ENCODE measurements at regions not wholly inside any gene's neighbourhood (a gene's known extent, or its start where the extent isn't known, plus 50 kb on each side); places are given as distances from the start of the nearest gene placed in this dataset.

DNA sequence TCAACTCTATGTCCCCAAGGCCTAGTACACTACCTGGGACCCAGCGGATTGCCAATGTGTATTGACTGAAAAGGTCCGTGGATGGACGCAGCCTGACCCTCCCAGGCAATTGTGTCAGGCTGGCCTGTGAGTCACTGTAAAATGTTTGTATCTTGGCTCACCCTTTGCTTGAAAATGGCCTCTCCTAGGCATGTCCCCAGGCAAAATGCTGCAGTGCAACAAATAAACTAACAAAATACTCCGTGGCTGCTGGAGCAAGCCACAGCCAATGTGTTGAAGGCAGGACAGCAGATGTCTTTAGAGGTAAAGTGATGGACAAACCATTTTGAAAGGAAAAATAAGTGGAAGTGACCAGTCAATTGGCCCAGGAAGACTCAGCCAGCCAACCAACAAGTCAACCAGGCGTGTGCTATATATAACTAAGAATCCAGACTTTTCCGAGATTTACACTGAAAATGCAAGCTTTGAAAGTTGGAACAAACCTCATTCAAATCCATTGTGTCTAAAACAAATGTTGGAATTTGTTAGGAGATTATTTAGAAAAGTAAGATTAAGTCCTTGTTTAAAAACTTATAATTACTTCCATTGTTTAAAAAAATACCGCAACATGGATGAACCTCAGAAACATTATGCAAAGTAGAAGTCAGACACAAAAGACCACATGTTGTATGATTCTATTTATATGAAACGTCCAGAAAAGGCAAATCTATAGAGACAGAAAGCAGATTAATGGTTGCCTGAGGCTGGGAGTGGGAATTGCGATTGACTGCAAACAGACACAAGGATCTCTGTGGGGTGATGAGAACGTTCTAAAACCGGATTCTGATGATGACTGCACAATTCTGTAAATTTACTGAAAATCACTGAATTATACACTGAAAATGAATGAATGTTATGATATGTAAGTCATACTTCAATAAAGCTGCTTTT, 191.2 kb downstream of the TLE3 start:
- peaks cover 20% of the 10 kb centered on the region for H3K27me3 Mint-ChIP-seq (ENCODE audit: insufficient read depth, unreplicated experiment)
- ChIA-PET POLR2A (no interaction called here), CTCF (interaction anchor here (0.6 to 1.1 kb wide), 2 partner anchors 14 to 730 kb away, joined by 3 read pairs; no protein-coding TSS in a partner anchor)
- BruUV-seq (replicated peaks) = no TSS peak
- DNase-seq (ENCODE audit: unreplicated experiment) = peak; percentile 40
- H3K4me3 Mint-ChIP-seq (ENCODE audit: unreplicated experiment) = no peak overlapping the region
- no peaks in the 10 kb centered on the region for H3K9me3 Mint-ChIP-seq (ENCODE audit: unreplicated experiment)
- no peaks in the 10 kb centered on the region for H3K36me3 Mint-ChIP-seq (ENCODE audit: insufficient read depth, unreplicated experiment)
- TF ChIP-seq, protein P1, sequence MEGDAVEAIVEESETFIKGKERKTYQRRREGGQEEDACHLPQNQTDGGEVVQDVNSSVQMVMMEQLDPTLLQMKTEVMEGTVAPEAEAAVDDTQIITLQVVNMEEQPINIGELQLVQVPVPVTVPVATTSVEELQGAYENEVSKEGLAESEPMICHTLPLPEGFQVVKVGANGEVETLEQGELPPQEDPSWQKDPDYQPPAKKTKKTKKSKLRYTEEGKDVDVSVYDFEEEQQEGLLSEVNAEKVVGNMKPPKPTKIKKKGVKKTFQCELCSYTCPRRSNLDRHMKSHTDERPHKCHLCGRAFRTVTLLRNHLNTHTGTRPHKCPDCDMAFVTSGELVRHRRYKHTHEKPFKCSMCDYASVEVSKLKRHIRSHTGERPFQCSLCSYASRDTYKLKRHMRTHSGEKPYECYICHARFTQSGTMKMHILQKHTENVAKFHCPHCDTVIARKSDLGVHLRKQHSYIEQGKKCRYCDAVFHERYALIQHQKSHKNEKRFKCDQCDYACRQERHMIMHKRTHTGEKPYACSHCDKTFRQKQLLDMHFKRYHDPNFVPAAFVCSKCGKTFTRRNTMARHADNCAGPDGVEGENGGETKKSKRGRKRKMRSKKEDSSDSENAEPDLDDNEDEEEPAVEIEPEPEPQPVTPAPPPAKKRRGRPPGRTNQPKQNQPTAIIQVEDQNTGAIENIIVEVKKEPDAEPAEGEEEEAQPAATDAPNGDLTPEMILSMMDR (IDR thresholded peaks at IDR 0.05; ENCODE audit: unreplicated experiment) = no peak
- H3K4me1 Mint-ChIP-seq (ENCODE audit: insufficient read depth, unreplicated experiment) = no peaks in the 10 kb centered on the region
- intact Hi-C loops (cut with micrococcal nuclease) = no loop called here
- no peak overlapping the region for H3K27ac Mint-ChIP-seq (ENCODE audit: low read depth, unreplicated experiment)

DNA sequence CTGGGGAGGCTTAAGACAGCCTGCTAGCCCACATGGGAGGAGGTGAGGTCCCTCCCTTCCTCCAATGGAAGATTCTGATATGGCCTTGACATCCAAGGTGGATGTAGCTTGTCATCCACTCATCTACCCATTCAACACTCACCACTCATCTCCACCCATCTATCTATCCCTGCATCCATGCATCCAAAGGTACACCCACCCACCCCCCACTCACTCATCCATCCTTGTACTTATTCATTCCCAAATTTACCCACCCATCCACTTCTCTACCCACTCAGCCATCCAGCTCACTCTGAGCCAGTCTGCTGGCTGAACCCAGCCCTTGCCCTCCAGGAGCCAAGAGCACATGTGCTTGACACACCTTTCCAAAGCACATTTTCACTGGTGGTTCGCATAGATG, 189.7 kb downstream of the TLE3 start:
- ChIA-PET CTCF (interaction anchor here (0.6 to 0.7 kb wide), 3 partner anchors 79 to 486 kb away, joined by 3 to 5 read pairs (median 5); no protein-coding TSS in a partner anchor), POLR2A (no interaction called here)
- intact Hi-C loops (cut with micrococcal nuclease) = no loop called here
- no peak overlapping the region for H3K27ac Mint-ChIP-seq (ENCODE audit: low read depth, unreplicated experiment)
- H3K4me3 Mint-ChIP-seq (ENCODE audit: unreplicated experiment) = no peak overlapping the region
- BruUV-seq (replicated peaks) = no TSS peak
- H3K27me3 Mint-ChIP-seq (ENCODE audit: insufficient read depth, unreplicated experiment) = peaks cover 11% of the 10 kb centered on the region
- H3K36me3 Mint-ChIP-seq (ENCODE audit: insufficient read depth, unreplicated experiment) = no peaks in the 10 kb centered on the region
- H3K9me3 Mint-ChIP-seq (ENCODE audit: unreplicated experiment) = no peaks in the 10 kb centered on the region
- no peak for DNase-seq (ENCODE audit: unreplicated experiment)
- no peaks in the 10 kb centered on the region for H3K4me1 Mint-ChIP-seq (ENCODE audit: insufficient read depth, unreplicated experiment)
- TF ChIP-seq, protein P1 (IDR thresholded peaks at IDR 0.05; ENCODE audit: unreplicated experiment) = no peak

DNA sequence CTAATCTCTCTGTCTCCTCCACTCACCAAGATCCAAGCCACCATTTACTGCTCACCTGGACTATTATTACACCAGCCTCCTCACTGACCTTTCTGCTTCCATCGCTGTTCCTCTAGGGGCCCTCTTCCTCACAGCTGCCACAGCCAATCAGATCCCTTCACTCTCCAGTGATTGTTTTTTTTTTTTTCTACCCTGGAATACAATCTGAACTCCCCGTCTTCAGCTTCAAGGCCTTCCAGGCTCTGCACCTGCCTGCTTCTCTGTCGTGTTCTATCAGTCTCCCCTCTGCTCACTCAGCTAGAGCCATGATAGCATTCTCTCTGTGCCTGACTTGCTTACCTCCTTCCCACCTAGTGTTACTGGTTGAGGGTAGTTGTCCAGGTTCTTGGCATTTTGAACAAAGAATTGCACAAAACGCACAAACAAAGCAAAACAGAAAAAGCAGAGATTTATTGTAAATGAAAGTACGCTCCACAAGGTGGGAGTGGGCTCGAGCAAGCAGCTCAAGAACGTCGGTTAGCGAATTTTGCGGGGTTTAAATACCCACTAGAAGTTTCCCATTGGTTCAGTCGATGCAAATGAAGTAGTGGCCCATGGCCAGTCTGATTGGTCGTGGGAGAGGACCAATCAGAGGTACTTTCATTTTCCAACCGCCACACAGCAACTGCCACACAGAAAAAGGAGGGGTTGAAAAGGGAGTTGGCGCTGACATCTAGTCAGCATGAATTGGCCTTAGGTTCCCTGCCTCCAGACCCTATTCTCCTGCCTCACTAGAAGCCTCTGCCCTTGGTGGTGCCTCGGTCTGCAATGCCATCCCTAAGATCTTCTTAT, 188.9 kb downstream of the TLE3 start:
- Mint-ChIP-seq H3K27me3 (ENCODE audit: insufficient read depth, unreplicated experiment) (peaks cover 19% of the 10 kb centered on the region), H3K4me1 (ENCODE audit: insufficient read depth, unreplicated experiment) (no peaks in the 10 kb centered on the region), H3K9me3 (ENCODE audit: unreplicated experiment) (no peaks in the 10 kb centered on the region), H3K27ac (ENCODE audit: low read depth, unreplicated experiment) (no peak overlapping the region), H3K4me3 (ENCODE audit: unreplicated experiment) (no peak overlapping the region), H3K36me3 (ENCODE audit: insufficient read depth, unreplicated experiment) (no peaks in the 10 kb centered on the region)
- TF ChIP-seq, protein P1 (IDR thresholded peaks at IDR 0.05; ENCODE audit: unreplicated experiment) = no peak
- BruUV-seq (replicated peaks) = no TSS peak
- no peak for DNase-seq (ENCODE audit: unreplicated experiment)
- CTCF ChIA-PET = interaction anchor here (0.6 kb wide), 2 partner anchors 27 to 486 kb away, joined by 3 to 5 read pairs; no protein-coding TSS in a partner anchor
- POLR2A ChIA-PET = no interaction called here
- intact Hi-C loops (cut with micrococcal nuclease) = no loop called here
